Panc1 (cell line): ENCODE measurements at regions not wholly inside any gene's neighbourhood (a gene's known extent, or its start where the extent isn't known, plus 50 kb on each side); places are given as distances from the start of the nearest gene placed in this dataset.

ENCODE experiments used
- ATAC-seq: fragments of 200-7000 bp; cut with Tn5 transposase; 2 replicates; pipeline ENCODE4 v1.9.1; 2020; ENCODE audit warnings: mild to moderate bottlenecking, moderate library complexity
- BruUV-seq: library from RNA; stranded (reverse); fragments of 400-500 nt; replicated peaks from 2 replicates; lab custom pipeline; 2021; lab: Mats Ljungman, UMichigan
- CTCF ChIA-PET: fragments of 300-600 bp; sonication (Branson Sonifier 250); formaldehyde crosslinking; loops from one replicate; lab custom pipeline; 2022; ENCODE audit warnings: antibody characterized with exemption; lab: Charles Lee
- POLR2A ChIA-PET: fragments of 300-600 bp; sonication (Branson Sonifier 250); formaldehyde crosslinking; loops from one replicate; lab custom pipeline; 2022; ENCODE audit warnings: antibody characterized with exemption; lab: Charles Lee
- DNase-seq: peaks from one replicate; pipeline ENCODE4 v3.0.0-alpha.2; 2010; ENCODE audit warnings: low read depth, low spot score
- H3K27ac ChIP-seq: 2 replicates; pipeline ENCODE4 v1.5.1; 2011; ENCODE audit warnings: mild to moderate bottlenecking, low read length, inconsistent platforms
- H3K27me3 ChIP-seq: fragments of 200-500 bp; sonication (Bioruptor generic); 2 replicates; pipeline ENCODE4 v1.6.0; 2014; ENCODE audit warnings: low read length, inconsistent platforms; ENCODE audit not compliant: control insufficient read depth, insufficient read depth
- H3K36me3 ChIP-seq: fragments of 200-500 bp; sonication (Bioruptor generic); 2 replicates; pipeline ENCODE4 v1.5.1; 2014; ENCODE audit warnings: inconsistent platforms, mild to moderate bottlenecking, low read length, moderate library complexity; ENCODE audit not compliant: control insufficient read depth, insufficient read depth
- H3K4me1 ChIP-seq: 2 replicates; pipeline ENCODE4 v1.5.1; 2011; ENCODE audit warnings: inconsistent platforms, mild to moderate bottlenecking, low read length, moderate library complexity; ENCODE audit not compliant: control insufficient read depth, insufficient read depth
- H3K4me3 ChIP-seq, 2 experiments: 2 replicates each; pipeline ENCODE4 v1.5.1; 2011 to 2012; ENCODE audit warnings: low read depth in 2 of 2, low read length in 2 of 2, mild to moderate bottlenecking in 2 of 2, inconsistent platforms in 1 of 2, moderate library complexity in 1 of 2
- H3K9me3 ChIP-seq: fragments of 200-500 bp; sonication (Bioruptor generic); 2 replicates; pipeline ENCODE4 v1.5.1; 2014; ENCODE audit warnings: low read depth, mild to moderate bottlenecking, inconsistent platforms, low read length, moderate library complexity; ENCODE audit not compliant: control insufficient read depth, insufficient read depth
- POLR2AphosphoS5 ChIP-seq: IDR thresholded peaks from 2 replicates; pipeline ENCODE4 v1.6.1; 2012; ENCODE audit warnings: mild to moderate bottlenecking, low read depth, low read length, moderate library complexity
- SIN3A ChIP-seq: IDR thresholded peaks from 2 replicates; pipeline ENCODE4 v1.6.1; 2012; ENCODE audit warnings: low read depth, mild to moderate bottlenecking, low read length, moderate library complexity, borderline replicate concordance; ENCODE audit not compliant: insufficient read depth
- TCF7L2 ChIP-seq: IDR thresholded peaks from 2 replicates; pipeline ENCODE4 v1.6.1; 2011; ENCODE audit warnings: mild to moderate bottlenecking, low read depth, low read length, inconsistent platforms
- in situ Hi-C: cut with HindIII; loops from 2 replicates; pipeline ENCODE4 v1.10.0; 2016; ENCODE audit warnings: low sequenced_read_pairs, low pct_unique_long_range_greater_than_20kb
- intact Hi-C: fragments of 100-400 bp; cut with micrococcal nuclease; formaldehyde crosslinking; loops from one replicate; pipeline ENCODE4 v1.10.0; 2022; ENCODE audit not compliant: unreplicated experiment
- TF ChIP-seq, protein P1 (sequence below): fragments of 450-650 bp; IDR thresholded peaks from 2 replicates; pipeline ENCODE4 v1.5.1; 2017; ENCODE audit warnings: mild to moderate bottlenecking
- TF ChIP-seq, protein P2 (sequence below), 2 experiments: IDR thresholded peaks; 2 replicates each; pipeline ENCODE4 v1.6.1; 2011 to 2012; ENCODE audit warnings: low read depth in 2 of 2, control low read depth in 1 of 2, low read length in 1 of 2, mild to moderate bottlenecking in 1 of 2, moderate library complexity in 1 of 2; ENCODE audit not compliant: insufficient read depth in 1 of 2

DNA sequence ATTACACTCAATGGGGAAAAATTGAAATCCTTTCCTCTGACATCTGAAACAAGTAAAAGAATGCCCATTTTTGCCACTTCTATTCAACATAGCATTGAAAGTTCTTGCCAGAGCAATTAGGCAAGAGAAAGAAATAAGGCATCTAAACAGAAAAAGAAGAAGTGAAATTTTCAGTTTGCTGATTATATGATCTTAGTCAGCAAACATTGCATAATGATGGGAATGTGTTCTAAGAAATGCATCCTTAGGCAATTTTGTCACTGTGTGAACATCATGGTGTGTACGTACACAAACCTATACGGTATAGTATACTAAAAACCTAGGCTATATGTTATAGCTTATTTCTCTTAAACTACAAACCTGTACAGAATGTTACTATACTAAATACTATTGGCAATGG is 278.0 kb downstream of the CGGBP1 start:
- ATAC-seq (no peak), DNase-seq (no peak)
- Histone ChIP-seq H3K27ac (no peak overlapping the region), H3K36me3 (no peaks in the 10 kb centered on the region), H3K9me3 (no peaks in the 10 kb centered on the region), H3K4me3 (no peak overlapping the region), H3K4me1 (no peaks in the 10 kb centered on the region), H3K27me3 (no peaks in the 10 kb centered on the region)
- no peak for TF ChIP-seq POLR2AphosphoS5
- TF ChIP-seq, protein P1, sequence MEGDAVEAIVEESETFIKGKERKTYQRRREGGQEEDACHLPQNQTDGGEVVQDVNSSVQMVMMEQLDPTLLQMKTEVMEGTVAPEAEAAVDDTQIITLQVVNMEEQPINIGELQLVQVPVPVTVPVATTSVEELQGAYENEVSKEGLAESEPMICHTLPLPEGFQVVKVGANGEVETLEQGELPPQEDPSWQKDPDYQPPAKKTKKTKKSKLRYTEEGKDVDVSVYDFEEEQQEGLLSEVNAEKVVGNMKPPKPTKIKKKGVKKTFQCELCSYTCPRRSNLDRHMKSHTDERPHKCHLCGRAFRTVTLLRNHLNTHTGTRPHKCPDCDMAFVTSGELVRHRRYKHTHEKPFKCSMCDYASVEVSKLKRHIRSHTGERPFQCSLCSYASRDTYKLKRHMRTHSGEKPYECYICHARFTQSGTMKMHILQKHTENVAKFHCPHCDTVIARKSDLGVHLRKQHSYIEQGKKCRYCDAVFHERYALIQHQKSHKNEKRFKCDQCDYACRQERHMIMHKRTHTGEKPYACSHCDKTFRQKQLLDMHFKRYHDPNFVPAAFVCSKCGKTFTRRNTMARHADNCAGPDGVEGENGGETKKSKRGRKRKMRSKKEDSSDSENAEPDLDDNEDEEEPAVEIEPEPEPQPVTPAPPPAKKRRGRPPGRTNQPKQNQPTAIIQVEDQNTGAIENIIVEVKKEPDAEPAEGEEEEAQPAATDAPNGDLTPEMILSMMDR, result no peak
- no peak for TF ChIP-seq SIN3A
- TF ChIP-seq TCF7L2, result no peak
- TF ChIP-seq, protein P2, sequence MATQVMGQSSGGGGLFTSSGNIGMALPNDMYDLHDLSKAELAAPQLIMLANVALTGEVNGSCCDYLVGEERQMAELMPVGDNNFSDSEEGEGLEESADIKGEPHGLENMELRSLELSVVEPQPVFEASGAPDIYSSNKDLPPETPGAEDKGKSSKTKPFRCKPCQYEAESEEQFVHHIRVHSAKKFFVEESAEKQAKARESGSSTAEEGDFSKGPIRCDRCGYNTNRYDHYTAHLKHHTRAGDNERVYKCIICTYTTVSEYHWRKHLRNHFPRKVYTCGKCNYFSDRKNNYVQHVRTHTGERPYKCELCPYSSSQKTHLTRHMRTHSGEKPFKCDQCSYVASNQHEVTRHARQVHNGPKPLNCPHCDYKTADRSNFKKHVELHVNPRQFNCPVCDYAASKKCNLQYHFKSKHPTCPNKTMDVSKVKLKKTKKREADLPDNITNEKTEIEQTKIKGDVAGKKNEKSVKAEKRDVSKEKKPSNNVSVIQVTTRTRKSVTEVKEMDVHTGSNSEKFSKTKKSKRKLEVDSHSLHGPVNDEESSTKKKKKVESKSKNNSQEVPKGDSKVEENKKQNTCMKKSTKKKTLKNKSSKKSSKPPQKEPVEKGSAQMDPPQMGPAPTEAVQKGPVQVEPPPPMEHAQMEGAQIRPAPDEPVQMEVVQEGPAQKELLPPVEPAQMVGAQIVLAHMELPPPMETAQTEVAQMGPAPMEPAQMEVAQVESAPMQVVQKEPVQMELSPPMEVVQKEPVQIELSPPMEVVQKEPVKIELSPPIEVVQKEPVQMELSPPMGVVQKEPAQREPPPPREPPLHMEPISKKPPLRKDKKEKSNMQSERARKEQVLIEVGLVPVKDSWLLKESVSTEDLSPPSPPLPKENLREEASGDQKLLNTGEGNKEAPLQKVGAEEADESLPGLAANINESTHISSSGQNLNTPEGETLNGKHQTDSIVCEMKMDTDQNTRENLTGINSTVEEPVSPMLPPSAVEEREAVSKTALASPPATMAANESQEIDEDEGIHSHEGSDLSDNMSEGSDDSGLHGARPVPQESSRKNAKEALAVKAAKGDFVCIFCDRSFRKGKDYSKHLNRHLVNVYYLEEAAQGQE (IDR thresholded peaks at IDR 0.05; ENCODE audit: insufficient read depth in 1 of 2, low read depth in 2 of 2, low read length in 1 of 2), result no peak
- intact Hi-C loops (no loop called here), in situ Hi-C loops (no loop called here)
- POLR2A ChIA-PET, result no interaction called here
- no TSS peak for BruUV-seq
- CTCF ChIA-PET, result no interaction called here

DNA sequence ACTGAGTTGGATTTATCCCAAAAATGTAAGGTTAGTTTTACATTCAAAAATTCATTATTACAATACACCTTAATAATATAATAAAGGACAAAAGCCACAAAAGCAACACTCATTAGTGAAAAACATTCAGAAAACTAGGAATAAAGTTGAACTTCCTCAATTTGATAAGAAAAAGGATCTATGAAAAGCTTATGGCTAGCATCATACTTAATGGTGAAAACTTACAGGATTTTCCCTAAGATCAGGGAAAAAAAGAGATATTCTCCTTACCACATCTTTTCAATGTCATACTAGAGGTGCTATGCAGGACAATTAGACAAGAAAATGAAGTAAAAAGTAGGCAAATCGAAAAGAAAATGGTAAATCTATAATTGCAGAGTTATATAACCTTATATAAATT is 279.9 kb downstream of the CGGBP1 start:
- no TSS peak for BruUV-seq
- no peak for ATAC-seq
- H3K9me3 ChIP-seq, result no peaks in the 10 kb centered on the region
- no peaks in the 10 kb centered on the region for H3K4me1 ChIP-seq
- ChIA-PET CTCF (no interaction called here), POLR2A (no interaction called here)
- no peaks in the 10 kb centered on the region for H3K36me3 ChIP-seq
- no peaks in the 10 kb centered on the region for H3K27me3 ChIP-seq
- in situ Hi-C loops, result no loop called here
- DNase-seq, result no peak
- H3K4me3 ChIP-seq, result no peak overlapping the region
- no peak overlapping the region for H3K27ac ChIP-seq
- intact Hi-C loops, result no loop called here
- TF ChIP-seq POLR2AphosphoS5 (no peak), SIN3A (no peak), TCF7L2 (no peak)
- TF ChIP-seq, protein P2 (IDR thresholded peaks at IDR 0.05; ENCODE audit: insufficient read depth in 1 of 2, low read depth in 2 of 2, low read length in 1 of 2), result no peak
- TF ChIP-seq, protein P1, result no peak
